ENCODE measurements at regions not wholly inside any gene's neighbourhood (a gene's known extent, or its start where the extent isn't known, plus 50 kb on each side); places are given as distances from the start of the nearest gene placed in this dataset.

DNA sequence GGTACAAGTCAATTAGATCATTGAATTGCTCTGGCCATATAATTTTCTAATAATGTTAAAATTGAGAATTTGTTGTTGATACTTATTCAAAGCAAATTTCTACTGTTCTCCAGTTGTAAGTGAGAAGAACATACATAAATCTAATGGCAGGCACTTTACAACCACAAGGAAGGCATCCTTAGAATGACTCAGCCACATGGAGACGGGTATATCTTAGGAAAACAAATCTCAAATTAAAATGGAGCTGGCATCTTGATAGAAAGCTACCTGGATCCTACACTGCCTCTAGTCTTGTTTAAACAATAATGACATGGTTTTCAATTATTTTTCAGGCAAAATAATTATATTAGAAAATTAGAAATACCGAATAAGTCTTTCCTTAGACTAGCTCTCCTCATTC lies 1183.7 kb upstream of the SORCS1 start:
- H3K9me2 ChIP-seq (ENCODE audit: insufficient read depth): no peaks in the 10 kb centered on the region
- BruUV-seq (replicated peaks): no TSS peak
- RAD21 ChIA-PET (ENCODE audit: low non-redundant PET in 1 of 2, low total read pairs in 2 of 2, uncharacterized antibody in 2 of 2, unreplicated experiment in 2 of 2): no interaction called here

DNA sequence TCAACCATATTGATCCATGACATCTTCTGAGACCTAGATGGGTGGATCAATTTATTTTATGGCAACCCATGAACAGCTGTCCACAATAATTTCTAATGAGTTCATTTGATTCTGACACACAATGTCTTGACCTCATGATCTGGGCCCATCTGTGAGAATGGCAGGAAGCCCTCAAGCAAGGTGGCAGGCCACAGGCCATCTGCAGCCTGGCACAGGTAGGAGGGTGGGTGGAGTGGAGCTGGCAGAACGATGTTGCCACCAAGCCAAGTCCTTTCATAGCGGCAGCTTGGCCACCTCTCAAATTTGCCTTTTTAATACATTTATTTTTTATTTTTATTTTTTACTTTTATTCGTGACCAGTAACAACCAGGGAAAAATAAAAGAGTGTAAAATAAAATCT lies 1181.6 kb upstream of the SORCS1 start:
- no peak for ATAC-seq
- intact Hi-C loops (cut with micrococcal nuclease): no loop called here
- Histone ChIP-seq H3K9me3 (ENCODE audit: control insufficient read depth in 1 of 2, insufficient read depth in 1 of 2, low read depth in 1 of 2, low read length in 2 of 2) (peaks cover 29 to 31% of the 10 kb centered on the region in 2 experiments), H4K20me1 (ENCODE audit: insufficient read depth) (no peaks in the 10 kb centered on the region), H3K4me2 (ENCODE audit: low read length) (no peak overlapping the region), H3K36me3 (ENCODE audit: control insufficient read depth in 1 of 2, insufficient read depth in 2 of 2, low read length in 2 of 2) (no peaks in the 10 kb centered on the region; a peak in 1 of 4 replicates), H3K9ac (ENCODE audit: low read length) (no peak overlapping the region), H2AFZ (ENCODE audit: low read depth, low read length, poor library complexity, severe bottlenecking) (no peak overlapping the region), H3K27ac (ENCODE audit: low read depth, low read length) (no peak overlapping the region), H3K9me2 (ENCODE audit: insufficient read depth) (no peaks in the 10 kb centered on the region), H3K79me2 (ENCODE audit: insufficient read depth, low read length) (no peaks in the 10 kb centered on the region), H3K27me3 (ENCODE audit: insufficient read depth, low read length) (no peaks in the 10 kb centered on the region), H3K4me1 (ENCODE audit: control insufficient read depth in 1 of 2, insufficient read depth in 2 of 2, low read length in 2 of 2) (no peaks in the 10 kb centered on the region), H3K4me3 (replicated peaks in 1 of 2; ENCODE audit: low read depth in 1 of 2, low read length in 2 of 2) (no peak overlapping the region)
- ChIA-PET CTCF (no interaction called here), POLR2A (no interaction called here), RAD21 (ENCODE audit: low non-redundant PET in 1 of 2, low total read pairs in 2 of 2, uncharacterized antibody in 2 of 2, unreplicated experiment in 2 of 2) (no interaction called here)
- DNase-seq (ENCODE audit: low read depth, low spot score): no peak
- no TSS peak for BruUV-seq (replicated peaks)
- TF ChIP-seq TCF7L2 (IDR thresholded peaks at IDR 0.05; ENCODE audit: borderline replicate concordance, extremely low read depth, insufficient read depth, insufficient read length) (no peak), SP1 (IDR thresholded peaks at IDR 0.05; ENCODE audit: low read depth) (no peak), JUND (IDR thresholded peaks at IDR 0.05) (no peak), ELF1 (IDR thresholded peaks at IDR 0.05; ENCODE audit: borderline replicate concordance, low read depth) (no peak), ZFX (IDR thresholded peaks at IDR 0.05) (no peak), EZH2 (IDR thresholded peaks at IDR 0.05) (no peak), EGR1 (IDR thresholded peaks at IDR 0.05; ENCODE audit: low read depth) (no peak), SIN3A (IDR thresholded peaks at IDR 0.05; ENCODE audit: low read depth) (no peak), POLR2AphosphoS5 (IDR thresholded peaks at IDR 0.05; ENCODE audit: low read depth, low read length) (no peak), CBX3 (IDR thresholded peaks at IDR 0.05; ENCODE audit: low read depth) (no peak), RAD21 (IDR thresholded peaks at IDR 0.05; ENCODE audit: low read depth) (no peak), CEBPB (IDR thresholded peaks at IDR 0.05; ENCODE audit: low read depth) (no peak), SRF (IDR thresholded peaks at IDR 0.05; ENCODE audit: low read depth) (no peak), EZH2phosphoT487 (IDR thresholded peaks at IDR 0.05; ENCODE audit: borderline replicate concordance) (no peak), FOSL1 (IDR thresholded peaks at IDR 0.05; ENCODE audit: low read depth) (no peak), ZNF274 (IDR thresholded peaks at IDR 0.05; ENCODE audit: low read depth, low read length) (no peak)
- TF ChIP-seq, protein P1, sequence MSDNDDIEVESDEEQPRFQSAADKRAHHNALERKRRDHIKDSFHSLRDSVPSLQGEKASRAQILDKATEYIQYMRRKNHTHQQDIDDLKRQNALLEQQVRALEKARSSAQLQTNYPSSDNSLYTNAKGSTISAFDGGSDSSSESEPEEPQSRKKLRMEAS (IDR thresholded peaks at IDR 0.05): no peak
- TF ChIP-seq, protein P2, sequence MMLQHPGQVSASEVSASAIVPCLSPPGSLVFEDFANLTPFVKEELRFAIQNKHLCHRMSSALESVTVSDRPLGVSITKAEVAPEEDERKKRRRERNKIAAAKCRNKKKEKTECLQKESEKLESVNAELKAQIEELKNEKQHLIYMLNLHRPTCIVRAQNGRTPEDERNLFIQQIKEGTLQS (IDR thresholded peaks at IDR 0.05): no peak
- TF ChIP-seq, protein P3, sequence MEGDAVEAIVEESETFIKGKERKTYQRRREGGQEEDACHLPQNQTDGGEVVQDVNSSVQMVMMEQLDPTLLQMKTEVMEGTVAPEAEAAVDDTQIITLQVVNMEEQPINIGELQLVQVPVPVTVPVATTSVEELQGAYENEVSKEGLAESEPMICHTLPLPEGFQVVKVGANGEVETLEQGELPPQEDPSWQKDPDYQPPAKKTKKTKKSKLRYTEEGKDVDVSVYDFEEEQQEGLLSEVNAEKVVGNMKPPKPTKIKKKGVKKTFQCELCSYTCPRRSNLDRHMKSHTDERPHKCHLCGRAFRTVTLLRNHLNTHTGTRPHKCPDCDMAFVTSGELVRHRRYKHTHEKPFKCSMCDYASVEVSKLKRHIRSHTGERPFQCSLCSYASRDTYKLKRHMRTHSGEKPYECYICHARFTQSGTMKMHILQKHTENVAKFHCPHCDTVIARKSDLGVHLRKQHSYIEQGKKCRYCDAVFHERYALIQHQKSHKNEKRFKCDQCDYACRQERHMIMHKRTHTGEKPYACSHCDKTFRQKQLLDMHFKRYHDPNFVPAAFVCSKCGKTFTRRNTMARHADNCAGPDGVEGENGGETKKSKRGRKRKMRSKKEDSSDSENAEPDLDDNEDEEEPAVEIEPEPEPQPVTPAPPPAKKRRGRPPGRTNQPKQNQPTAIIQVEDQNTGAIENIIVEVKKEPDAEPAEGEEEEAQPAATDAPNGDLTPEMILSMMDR (IDR thresholded peaks at IDR 0.05 in 2 of 3, conservative IDR thresholded peaks at IDR 0.05 in 1 of 3; ENCODE audit: borderline replicate concordance in 1 of 3, insufficient read depth in 1 of 3, low read depth in 2 of 3, low read length in 2 of 3): no peak

More for the DNA sequence above, 1183.7 kb upstream of the SORCS1 start:
- Histone ChIP-seq H3K9me3 (ENCODE audit: control insufficient read depth in 1 of 2, insufficient read depth in 1 of 2, low read depth in 1 of 2, low read length in 2 of 2) (peaks cover 28 to 37% of the 10 kb centered on the region in 2 experiments), H4K20me1 (ENCODE audit: insufficient read depth) (no peaks in the 10 kb centered on the region), H3K4me3 (replicated peaks in 1 of 2; ENCODE audit: low read depth in 1 of 2, low read length in 2 of 2) (no peak overlapping the region), H3K27me3 (ENCODE audit: insufficient read depth, low read length) (no peaks in the 10 kb centered on the region), H3K4me2 (ENCODE audit: low read length) (no peak overlapping the region), H3K9ac (ENCODE audit: low read length) (no peak overlapping the region), H3K79me2 (ENCODE audit: insufficient read depth, low read length) (no peaks in the 10 kb centered on the region), H2AFZ (ENCODE audit: low read depth, low read length, poor library complexity, severe bottlenecking) (no peak overlapping the region), H3K4me1 (ENCODE audit: control insufficient read depth in 1 of 2, insufficient read depth in 2 of 2, low read length in 2 of 2) (no peaks in the 10 kb centered on the region), H3K27ac (ENCODE audit: low read depth, low read length) (no peak overlapping the region), H3K36me3 (ENCODE audit: control insufficient read depth in 1 of 2, insufficient read depth in 2 of 2, low read length in 2 of 2) (no peaks in the 10 kb centered on the region)
- no peak for ATAC-seq
- ChIA-PET CTCF (no interaction called here), POLR2A (no interaction called here)
- intact Hi-C loops (cut with micrococcal nuclease): no loop called here
- TF ChIP-seq, protein P1 (IDR thresholded peaks at IDR 0.05): no peak
- TF ChIP-seq SP1 (IDR thresholded peaks at IDR 0.05; ENCODE audit: low read depth) (no peak), SRF (IDR thresholded peaks at IDR 0.05; ENCODE audit: low read depth) (no peak), EZH2 (IDR thresholded peaks at IDR 0.05) (no peak), JUND (IDR thresholded peaks at IDR 0.05) (no peak)
- no peak for DNase-seq (ENCODE audit: low read depth, low spot score)

All from HCT116 (cell line).